Iris pigment epithelial cell (primary cell): ENCODE measurements at regions not wholly inside any gene's neighbourhood (a gene's known extent, or its start where the extent isn't known, plus 50 kb on each side); places are given as distances from the start of the nearest gene placed in this dataset.
"Not testable (repeated sequence)": the region's sequence is repeated elsewhere in the genome, so short reads cannot be mapped to it uniquely, and the experiment has no call there.

Experiments
- DNase-seq: peaks from one replicate; pipeline ENCODE4 v3.0.0-alpha.2; 2011; ENCODE audit warnings: low read depth

- DNase-seq: no peak
Measured at GRCh38 chr20:6715401-6715941, 52.0 kb upstream of the BMP2 start.

GRCh38 chr20:6714279-6714711 is 53.2 kb upstream of the BMP2 start:
- no peak for DNase-seq

DNA sequence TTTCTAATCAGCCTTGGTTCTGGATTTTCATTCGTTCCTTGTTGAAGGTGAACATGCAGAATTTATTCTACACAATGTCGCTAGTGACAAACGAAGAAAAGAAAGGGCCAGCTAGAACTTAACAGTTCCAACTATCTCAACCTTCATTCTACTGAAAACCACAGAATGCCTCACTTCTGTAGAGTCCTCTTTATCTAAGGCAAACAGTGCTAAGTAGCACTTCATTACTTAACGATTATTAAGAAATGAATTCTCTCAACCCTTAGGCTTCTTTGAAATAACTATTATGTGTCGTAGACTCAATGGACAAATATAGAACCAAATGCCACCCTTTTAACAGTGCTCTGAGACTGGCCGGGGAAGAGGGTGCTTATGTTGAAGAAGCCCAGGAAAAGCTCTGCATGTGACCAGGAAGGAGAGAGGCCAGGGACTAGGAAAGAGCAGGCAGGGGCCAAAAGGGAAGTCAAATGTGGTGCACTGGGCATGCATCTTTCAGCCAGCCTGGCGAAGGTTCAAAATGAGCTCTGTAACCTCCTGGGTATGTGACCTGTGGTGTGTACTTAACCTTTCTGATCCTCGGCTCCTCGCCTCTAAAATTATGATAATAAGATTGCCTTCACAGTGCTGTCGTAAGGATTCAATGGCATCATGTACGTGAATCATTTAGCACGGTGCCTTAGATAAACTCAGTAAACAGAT is 55.4 kb upstream of the BMP2 start:
- DNase-seq: no peak

- DNase-seq: peak; percentile 69
Measured at GRCh38 chr20:6709910-6710595, 57.4 kb upstream of the BMP2 start.

- DNase-seq: peak; percentile 89
Measured at GRCh38 chr20:6708010-6708409, 59.5 kb upstream of the BMP2 start.

- DNase-seq: peak; percentile 29
Measured at GRCh38 chr20:6707321-6707831, 60.1 kb upstream of the BMP2 start.

GRCh38 chr20:6705926-6706548 is 61.4 kb upstream of the BMP2 start:
- DNase-seq: no peak

GRCh38 chr20:6705106-6705766 is 62.2 kb upstream of the BMP2 start:
- DNase-seq: peak; percentile 58

DNA sequence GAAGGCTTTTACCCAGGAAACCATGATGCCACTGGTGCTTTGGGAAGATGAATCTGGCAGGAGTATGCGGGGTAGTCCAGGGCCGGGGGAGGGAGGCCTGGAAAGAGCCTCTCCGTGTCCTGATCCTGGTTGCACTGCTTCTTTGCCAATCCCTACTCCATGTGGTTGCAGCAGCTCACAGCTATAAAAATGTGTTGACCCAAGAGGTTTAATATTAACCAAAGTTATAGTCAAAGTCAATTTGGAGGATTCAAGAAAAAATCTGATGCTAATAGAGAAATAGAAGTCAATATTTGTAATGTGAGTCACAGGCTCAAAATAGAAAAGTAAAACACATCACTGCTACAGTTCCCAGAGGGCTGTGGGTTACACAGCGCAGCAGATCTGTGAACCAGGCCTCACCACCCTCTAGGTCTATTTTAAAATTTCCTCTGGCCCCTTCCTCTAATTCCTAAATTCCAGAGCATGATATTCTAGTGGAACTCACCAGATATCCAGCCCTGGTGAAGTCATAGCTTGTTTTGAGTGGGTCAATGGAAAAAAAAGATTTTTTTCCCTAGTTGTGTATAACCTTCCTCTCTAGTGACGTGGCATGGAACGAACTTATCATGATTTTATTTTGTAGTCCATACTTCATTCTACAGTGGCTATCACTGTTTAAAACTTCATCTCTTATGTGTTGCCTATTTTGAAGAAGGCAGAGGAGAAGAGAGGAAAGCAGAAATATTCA is 63.2 kb upstream of the BMP2 start:
- DNase-seq: peak; percentile 74

DNA sequence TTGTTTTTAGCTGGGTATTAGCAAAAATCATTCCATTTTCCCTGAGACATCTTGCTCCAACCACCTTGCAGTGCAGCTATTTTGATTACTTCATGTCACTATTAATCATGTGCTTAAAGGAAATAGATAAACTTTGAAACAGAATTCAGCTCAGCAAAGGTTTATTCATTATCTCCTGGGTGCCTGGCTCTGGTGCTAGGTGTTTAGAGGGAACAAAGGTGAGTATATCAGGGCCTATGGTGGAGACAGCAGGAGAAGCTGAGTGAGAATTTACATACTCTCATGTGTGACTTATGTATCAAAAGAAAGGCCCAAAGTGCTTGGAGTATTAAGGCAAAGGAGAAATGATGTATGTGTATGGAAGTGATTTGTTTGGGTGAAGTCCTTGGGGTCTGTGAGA is 63.8 kb upstream of the BMP2 start:
- no peak for DNase-seq

DNA sequence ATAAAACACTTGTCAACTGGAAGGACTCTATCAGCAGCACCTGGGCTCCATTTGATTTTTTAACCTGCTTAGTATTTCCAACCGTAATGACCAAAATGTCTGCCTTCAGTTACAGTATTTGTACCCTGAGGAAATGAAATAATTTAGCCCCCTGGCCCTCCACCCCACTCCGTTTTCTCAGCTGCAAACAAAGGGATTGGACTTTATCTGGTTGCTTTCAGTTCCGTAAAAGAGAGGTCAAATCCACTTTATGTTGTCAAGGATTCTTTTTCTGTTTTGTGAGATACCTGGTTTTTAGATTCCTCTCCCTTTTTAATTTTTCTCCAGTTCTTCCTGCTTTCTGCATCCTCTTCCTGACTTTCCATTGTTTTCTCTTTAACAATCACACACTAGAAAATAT is 64.4 kb upstream of the BMP2 start:
- DNase-seq: no peak

- no peak for DNase-seq
Measured at GRCh38 chr20:6702144-6702543, 65.3 kb upstream of the BMP2 start.

- no peak for DNase-seq
Measured at GRCh38 chr20:6700563-6701329, 66.7 kb upstream of the BMP2 start.

- no peak for DNase-seq
Measured at GRCh38 chr20:6699921-6700562, 67.4 kb upstream of the BMP2 start.

DNA sequence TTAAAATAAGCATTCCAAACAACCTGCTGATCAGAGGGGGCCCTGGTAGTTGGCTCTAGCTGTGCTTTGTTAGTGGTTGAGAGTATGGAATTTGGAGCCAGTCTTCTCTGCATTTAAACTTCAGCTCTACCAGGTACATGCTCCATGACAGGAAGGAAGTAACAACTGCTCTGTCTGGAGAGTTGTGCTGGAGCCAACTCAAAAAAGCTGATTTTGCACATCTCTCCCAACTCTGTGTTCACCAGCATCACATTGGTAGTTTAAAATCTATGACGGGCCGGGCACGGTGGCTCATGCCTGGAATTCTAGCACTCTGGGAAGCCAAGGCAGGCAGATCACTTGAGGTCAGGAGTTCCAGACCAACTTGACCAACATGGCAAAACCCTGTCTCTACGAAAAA is 68.8 kb upstream of the BMP2 start:
- no peak for DNase-seq

- DNase-seq: peak; percentile 19
Measured at GRCh38 chr20:6698056-6698455, 69.4 kb upstream of the BMP2 start.

GRCh38 chr20:6697228-6697972 is 70.1 kb upstream of the BMP2 start:
- no peak for DNase-seq

DNA sequence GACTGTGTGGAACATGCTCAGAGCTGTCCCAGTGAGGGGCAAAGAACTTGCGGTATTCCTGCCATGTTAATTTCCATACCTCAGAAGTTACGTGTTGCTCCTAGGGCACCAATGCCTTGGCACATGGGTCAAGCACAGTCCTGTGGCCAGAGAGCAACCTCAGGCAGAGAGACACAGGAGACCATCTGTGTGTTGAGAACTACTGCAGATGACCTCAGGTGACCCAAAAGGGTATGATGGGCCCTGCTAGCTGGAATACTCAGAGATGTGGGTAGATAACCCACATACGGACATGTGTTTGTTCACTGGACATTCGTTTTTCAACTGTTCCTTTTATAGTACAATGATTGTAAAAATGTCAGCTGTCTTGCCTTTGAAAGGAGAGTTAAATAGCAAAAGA is 71.5 kb upstream of the BMP2 start:
- DNase-seq: no peak

DNA sequence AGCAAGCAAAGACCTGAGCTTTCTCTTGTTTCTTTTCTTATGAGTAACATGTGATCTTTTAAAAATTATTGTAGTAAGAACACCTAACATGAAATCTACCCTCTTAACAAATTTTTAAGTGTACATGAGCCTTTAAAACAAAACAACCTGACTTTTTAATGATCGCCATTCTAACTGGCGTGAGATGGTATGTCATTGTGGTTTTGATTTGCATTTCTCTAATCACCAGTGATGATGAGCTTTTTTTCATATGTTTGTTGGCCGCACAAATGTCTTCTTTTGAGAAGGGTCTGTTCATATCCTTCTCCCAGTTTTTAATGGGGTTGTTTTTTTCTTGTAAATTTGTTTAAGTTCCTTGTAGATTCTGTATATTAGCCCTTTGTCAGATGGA is 73.7 kb upstream of the BMP2 start:
- DNase-seq: not testable (repeated sequence)
